Inflammatory macrophage treated with lipopolysaccharide for 4 hours (primary cell): ENCODE measurements at regions not wholly inside any gene's neighbourhood (a gene's known extent, or its start where the extent isn't known, plus 50 kb on each side); places are given as distances from the start of the nearest gene placed in this dataset.

ENCODE experiments used
- DNase-seq: peaks from one replicate; pipeline ENCODE4 v3.0.0-alpha.2; 2020

- DNase-seq = peak; percentile 25
Measured at GRCh38 chr15:94002041-94002440, 229.3 kb upstream of the MCTP2 start.

DNA sequence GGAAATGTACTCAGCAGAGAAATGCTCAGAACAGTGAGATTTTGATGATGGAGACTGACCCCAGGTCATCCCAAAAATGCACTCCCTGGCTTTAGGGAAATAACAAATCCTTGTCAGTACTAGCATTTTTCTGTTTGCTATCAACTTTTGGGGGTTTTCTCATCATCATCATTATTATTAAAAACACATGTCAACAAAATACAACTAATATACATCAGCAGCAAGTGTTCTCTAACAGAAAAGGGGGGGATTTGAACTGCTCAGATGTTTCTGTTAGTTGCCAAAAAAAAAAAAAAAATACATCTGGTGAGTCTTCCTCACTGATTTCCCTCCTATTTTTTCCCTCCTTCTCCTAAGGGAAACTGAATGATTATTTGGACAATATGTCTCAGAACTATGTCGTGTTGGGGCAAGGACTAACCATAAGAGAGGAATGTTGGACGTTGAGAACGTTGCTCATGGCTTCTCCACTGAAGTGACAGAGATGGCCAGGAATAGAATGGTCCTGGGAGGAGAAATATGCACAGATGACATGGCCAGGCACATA lies 230.0 kb upstream of the MCTP2 start:
- DNase-seq = no peak

DNA sequence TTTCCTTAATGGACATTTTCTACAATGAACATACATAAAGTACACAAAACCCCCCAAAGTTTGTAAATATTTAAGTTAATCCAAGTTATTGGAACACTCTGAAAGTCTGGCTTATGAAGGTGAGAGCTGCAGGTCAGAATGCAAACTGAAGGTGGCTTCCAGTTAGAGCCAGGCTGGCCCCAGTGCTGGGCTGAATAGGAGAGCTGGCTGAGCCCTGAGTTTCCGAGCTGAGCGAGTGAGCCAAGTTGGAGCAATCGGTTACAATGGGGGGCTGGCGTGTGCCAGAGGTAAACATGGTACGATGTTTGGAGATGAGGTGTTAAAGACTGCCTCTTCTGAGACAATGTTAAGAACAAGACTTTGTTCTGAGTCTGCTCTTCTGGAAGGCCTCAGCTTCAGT lies 230.8 kb upstream of the MCTP2 start:
- DNase-seq = no peak

DNA sequence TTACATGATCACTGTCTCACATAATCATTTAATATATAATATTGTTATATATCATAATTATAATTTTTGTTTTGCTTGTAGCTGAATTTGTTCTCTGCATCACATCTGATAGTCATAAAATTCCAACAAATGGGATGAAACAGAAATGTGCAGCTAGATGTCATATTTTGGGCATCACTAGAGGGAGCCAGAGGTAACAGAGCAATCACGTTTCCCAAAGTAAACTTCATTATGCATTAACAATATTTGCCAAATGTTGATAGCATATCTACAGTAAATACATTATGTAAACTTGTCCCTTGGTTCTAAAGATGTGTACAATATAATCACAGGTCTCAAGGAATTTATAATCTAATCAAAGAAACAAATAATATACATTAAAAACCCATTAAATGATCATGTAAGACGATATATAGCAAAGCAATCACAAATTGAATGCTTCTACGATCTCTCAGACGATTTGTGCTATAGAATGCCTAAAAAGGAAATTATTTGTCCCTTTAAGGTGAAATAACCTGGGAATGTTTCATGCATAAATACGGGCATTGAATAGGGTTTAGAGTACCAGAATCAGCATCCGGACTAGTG lies 234.2 kb upstream of the MCTP2 start:
- DNase-seq = peak; percentile 13

DNA sequence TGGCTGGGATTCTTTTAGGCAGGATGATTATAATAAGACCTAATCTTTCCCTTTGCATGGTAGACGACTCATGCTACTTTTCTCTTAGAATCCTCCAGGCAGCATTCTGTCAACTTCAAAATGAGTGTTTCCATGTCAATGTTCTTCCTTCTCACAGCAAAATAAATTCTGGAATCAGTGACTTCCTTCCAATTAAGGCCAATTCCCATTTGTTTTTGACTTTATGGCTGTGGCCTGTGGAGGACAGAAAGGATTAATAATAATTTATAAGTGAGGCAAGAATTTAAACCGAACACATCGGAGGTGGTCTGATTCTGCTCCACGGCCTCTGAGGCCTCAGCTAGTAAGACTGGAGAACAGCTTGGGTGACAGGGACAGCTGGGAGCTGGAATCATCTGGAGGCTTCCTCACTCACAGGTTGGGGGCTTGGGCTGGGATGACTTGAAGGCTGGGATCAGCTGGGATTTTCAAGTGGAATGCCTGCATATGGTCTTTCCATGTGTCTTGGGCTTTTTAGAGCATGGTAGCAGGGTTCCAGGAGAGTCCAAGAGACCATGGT lies 241.8 kb upstream of the MCTP2 start:
- no peak for DNase-seq

GRCh38 chr15:93987068-93987467 lies 244.3 kb upstream of the MCTP2 start:
- no peak for DNase-seq

DNA sequence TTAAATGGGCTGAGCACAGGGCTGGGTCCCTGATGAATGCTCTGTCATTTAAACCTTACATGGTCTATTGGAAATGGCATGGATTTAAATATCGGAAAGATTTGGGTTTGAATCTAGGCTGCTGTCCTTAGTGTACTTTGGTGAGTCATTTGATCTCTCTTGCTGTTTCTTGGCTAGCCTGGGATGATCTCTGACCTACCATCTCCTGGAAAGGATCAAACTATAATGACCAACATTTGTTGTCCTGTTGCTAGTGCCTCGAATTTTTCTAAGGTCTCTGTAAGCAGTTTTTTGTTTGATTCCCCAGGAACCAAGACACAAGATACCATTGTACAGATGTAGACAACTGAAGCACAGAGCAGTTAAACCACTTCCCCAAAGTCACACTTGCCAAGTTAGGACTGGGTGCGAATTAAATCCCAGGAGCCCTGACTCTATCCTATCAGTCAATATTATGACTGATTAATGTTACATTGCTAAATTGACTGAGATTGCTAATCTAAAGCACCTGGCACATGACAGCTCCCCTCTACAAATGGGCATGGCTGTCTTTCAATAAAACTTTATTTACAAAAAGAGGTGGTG lies 244.9 kb upstream of the MCTP2 start:
- no peak for DNase-seq

- DNase-seq = no peak
Measured at GRCh38 chr15:93985925-93986324, 245.4 kb upstream of the MCTP2 start.

DNA sequence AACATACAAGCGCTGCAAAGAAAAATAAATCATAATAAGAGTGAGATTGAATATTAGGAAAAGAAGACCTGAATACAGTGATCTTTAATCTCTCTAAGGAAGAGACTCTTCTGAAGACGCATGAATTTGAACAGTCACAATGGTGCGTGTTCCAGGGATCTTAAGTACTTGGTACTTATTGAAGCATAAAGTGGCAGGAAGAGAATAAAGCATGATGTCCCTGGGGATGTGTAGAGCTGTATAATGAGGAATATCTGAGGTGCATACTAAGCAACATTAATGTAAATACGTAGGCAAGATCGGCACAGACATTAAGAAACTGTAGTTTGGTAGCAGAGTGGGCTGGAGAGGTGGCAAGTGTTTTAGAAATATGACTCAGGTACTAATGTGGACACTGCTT lies 246.2 kb upstream of the MCTP2 start:
- no peak for DNase-seq

DNA sequence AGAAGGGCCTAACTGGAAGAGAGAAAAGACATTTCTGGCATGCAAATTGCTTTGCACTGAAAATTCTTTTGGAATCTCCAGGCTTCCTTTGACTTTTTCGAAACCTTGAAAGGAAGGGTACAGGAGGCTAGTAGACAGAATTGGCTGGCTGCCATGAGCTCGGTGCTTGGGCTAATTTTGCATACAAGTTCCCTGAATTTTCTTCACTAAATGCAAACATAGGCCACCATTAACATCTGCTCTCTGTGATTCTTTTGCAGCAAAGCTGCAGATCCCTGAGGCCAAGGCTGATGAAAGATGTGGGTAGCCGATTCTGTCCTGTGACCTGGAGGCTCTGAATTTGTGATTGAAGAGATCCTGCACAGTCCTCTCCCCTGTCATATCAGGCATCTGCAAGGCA lies 247.8 kb upstream of the MCTP2 start:
- DNase-seq = no peak

DNA sequence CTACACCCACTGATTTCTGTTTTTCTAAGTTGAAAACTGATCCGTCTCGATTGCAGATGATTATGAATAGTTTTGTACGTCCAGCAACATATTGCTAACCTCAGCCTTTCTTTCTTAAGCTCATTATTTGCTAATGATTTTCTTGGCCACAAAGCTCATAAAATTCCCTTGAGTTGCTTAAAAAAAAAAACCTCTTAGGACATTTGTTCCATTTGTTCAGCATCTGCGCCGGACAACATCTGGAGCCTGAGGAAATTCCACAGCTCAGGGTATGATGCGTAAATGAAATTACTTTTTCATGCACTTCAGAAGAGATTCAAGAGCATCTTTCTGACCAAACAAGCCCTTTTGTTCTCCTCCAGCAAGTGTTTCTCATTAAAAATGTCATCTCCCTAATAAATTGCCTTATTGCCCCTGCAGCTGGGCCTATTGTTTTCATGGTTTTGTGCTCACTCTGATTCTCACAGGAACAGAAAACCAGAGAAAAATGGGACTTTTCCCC lies 249.1 kb upstream of the MCTP2 start:
- DNase-seq = no peak

- no peak for DNase-seq
Measured at GRCh38 chr15:93981706-93982105, 249.7 kb upstream of the MCTP2 start.

GRCh38 chr15:93980261-93980911 lies 251.0 kb upstream of the MCTP2 start:
- no peak for DNase-seq

DNA sequence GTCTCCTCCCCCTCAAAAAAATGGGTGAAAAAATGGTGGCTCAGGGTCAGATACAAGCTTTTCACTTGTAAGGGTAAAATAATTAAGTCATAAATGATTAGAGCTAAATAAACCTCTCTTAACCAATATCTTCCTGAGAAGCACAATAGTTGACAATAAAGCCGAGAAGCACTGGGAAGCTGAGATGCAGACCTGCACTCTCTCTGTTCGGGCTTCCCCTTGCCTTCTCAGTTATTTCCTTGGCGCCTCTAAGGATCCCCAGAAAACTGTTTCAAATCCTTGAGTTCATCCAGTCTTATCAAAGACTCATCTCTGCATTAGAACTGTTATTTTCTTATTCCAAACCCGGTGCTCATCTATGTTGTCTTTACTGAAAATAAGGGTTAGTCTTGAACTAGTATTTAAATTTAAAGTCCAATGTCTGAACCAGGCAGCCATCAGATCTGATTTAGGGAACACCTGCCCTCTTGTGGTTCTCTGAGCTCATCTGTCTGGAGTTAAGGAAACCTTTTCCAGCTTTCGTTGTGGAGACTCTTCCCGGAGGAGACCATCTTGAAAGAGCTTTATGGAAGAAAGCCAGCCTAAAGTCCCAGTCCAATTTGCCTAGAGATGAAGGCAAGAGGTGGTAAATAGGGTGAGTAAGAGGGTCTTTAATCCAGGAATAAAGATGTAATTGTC lies 256.4 kb upstream of the MCTP2 start:
- peak; percentile 3 for DNase-seq

DNA sequence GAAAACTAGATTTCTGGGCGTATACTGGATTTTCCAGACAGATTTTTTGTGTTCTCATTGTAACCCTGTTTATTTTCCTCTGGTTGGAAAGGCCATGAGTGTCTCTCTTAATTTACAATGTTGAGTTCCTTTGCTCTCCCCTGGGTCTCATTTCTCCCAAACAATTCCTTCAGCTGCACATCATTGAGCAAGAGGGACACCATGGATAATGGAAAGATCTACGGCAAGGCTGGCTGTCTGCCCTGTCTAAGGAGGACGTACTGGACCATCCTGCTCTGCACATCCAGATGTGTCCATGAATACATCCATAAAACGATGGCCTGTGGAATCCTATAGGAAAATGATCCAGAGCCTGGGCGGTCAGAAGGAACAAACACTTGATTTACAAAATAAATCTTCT lies 258.1 kb upstream of the MCTP2 start:
- no peak for DNase-seq

GRCh38 chr15:93968773-93969172 lies 262.6 kb upstream of the MCTP2 start:
- no peak for DNase-seq

GRCh38 chr15:93965304-93965908 lies 266.0 kb upstream of the MCTP2 start:
- no peak for DNase-seq

GRCh38 chr15:93954985-93955571 lies 276.3 kb upstream of the MCTP2 start:
- DNase-seq = no peak

GRCh38 chr15:93948726-93949125 lies 282.6 kb upstream of the MCTP2 start:
- no peak for DNase-seq

GRCh38 chr15:93943586-93943985 lies 287.8 kb upstream of the MCTP2 start:
- DNase-seq = no peak

DNA sequence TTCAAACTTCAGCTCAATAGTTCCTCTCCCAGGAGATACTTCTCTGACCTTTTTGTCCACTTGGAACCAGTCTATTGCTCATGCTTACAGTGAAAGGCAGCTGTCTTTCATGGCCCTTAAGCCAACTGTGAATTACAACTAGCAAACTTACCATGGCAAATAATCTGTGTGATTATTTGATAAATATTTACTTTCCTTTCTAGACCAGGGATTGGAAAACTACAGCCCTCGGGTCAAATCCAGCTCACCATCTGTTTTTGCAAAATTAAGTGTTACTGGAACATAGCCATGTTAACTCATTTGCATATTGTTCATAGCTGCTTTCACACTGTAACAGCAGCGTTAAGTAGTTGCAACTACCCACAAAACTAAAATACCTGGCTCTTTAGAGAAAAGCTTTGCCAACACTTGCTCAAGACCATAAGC lies 289.1 kb upstream of the MCTP2 start:
- DNase-seq = no peak

DNA sequence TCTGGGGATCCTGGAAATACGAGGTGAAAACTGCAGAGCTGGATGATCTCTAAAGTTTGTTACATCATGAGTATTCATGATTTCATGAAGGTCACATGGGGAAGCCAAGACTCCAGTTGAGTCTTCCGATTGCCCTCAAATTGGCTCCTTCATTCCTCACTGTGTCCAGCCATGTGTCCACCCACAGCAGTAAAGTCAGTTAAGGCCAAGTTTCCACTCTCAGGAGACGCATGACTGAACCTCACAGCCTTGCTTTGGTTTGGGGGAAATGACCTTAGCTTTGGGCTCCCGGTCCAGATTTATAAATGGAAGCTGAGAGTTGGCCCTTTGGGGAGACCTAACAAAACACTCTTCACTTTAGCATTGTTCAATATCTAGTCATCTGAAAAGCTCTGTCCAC lies 289.7 kb upstream of the MCTP2 start:
- DNase-seq = no peak
